ENCODE measurements at regions not wholly inside any gene's neighbourhood (a gene's known extent, or its start where the extent isn't known, plus 50 kb on each side); places are given as distances from the start of the nearest gene placed in this dataset.

GRCh38 chr11:28877340-28877739 lies 769.2 kb downstream of the METTL15 start:
- no peak overlapping the region for H3K4me3 Mint-ChIP-seq

GRCh38 chr11:28874706-28875105 lies 766.5 kb downstream of the METTL15 start:
- Mint-ChIP-seq H3K9me3 (no peaks in the 10 kb centered on the region), H3K4me1 (no peaks in the 10 kb centered on the region), H3K4me3 (no peak overlapping the region), H3K27me3 (ENCODE audit: low read depth, poor library complexity) (no peaks in the 10 kb centered on the region), H3K27ac (no peak overlapping the region), H3K36me3 (ENCODE audit: low read depth) (no peaks in the 10 kb centered on the region)
- DNase-seq: no peak
- TF ChIP-seq CTCF (IDR thresholded peaks at IDR 0.05): no peak

More at GRCh38 chr11:28877340-28877739, 769.2 kb downstream of the METTL15 start:
- no peaks in the 10 kb centered on the region for H3K27me3 Mint-ChIP-seq (ENCODE audit: low read depth, poor library complexity)
- no peak for DNase-seq
- no peaks in the 10 kb centered on the region for H3K4me1 Mint-ChIP-seq
- H3K27ac Mint-ChIP-seq: no peak overlapping the region
- no peak for TF ChIP-seq CTCF (IDR thresholded peaks at IDR 0.05)
- H3K9me3 Mint-ChIP-seq: no peaks in the 10 kb centered on the region
- no peaks in the 10 kb centered on the region for H3K36me3 Mint-ChIP-seq (ENCODE audit: low read depth)

- Mint-ChIP-seq H3K9me3 (no peaks in the 10 kb centered on the region), H3K27ac (no peak overlapping the region), H3K4me3 (no peak overlapping the region), H3K27me3 (ENCODE audit: low read depth, poor library complexity) (no peaks in the 10 kb centered on the region), H3K36me3 (ENCODE audit: low read depth) (no peaks in the 10 kb centered on the region), H3K4me1 (no peaks in the 10 kb centered on the region)
- no peak for DNase-seq
- TF ChIP-seq CTCF (IDR thresholded peaks at IDR 0.05): no peak
These were observed 762.9 kb downstream of the METTL15 start for GRCh38 chr11:28871090-28871489.

GRCh38 chr11:28863422-28863821 lies 755.2 kb downstream of the METTL15 start:
- Mint-ChIP-seq H3K36me3 (ENCODE audit: low read depth) (no peaks in the 10 kb centered on the region), H3K9me3 (peaks cover 1% of the 10 kb centered on the region), H3K27ac (no peak overlapping the region), H3K4me3 (no peak overlapping the region), H3K4me1 (no peaks in the 10 kb centered on the region), H3K27me3 (ENCODE audit: low read depth, poor library complexity) (no peaks in the 10 kb centered on the region)
- no peak for DNase-seq
- no peak for TF ChIP-seq CTCF (IDR thresholded peaks at IDR 0.05)

- no peak overlapping the region for H3K27ac Mint-ChIP-seq
These were observed 752.7 kb downstream of the METTL15 start for GRCh38 chr11:28860893-28861292.

More at GRCh38 chr11:28860893-28861292, 752.7 kb downstream of the METTL15 start:
- H3K4me3 Mint-ChIP-seq: no peak overlapping the region
- no peak for TF ChIP-seq CTCF (IDR thresholded peaks at IDR 0.05)
- peaks cover 11% of the 10 kb centered on the region for H3K9me3 Mint-ChIP-seq
- no peaks in the 10 kb centered on the region for H3K27me3 Mint-ChIP-seq (ENCODE audit: low read depth, poor library complexity)
- H3K36me3 Mint-ChIP-seq (ENCODE audit: low read depth): no peaks in the 10 kb centered on the region
- H3K4me1 Mint-ChIP-seq: no peaks in the 10 kb centered on the region
- no peak for DNase-seq

All from nephron progenitor cell (in vitro differentiated cells).